ENCODE measurements at regions not wholly inside any gene's neighbourhood (a gene's known extent, or its start where the extent isn't known, plus 50 kb on each side); places are given as distances from the start of the nearest gene placed in this dataset.

DNA sequence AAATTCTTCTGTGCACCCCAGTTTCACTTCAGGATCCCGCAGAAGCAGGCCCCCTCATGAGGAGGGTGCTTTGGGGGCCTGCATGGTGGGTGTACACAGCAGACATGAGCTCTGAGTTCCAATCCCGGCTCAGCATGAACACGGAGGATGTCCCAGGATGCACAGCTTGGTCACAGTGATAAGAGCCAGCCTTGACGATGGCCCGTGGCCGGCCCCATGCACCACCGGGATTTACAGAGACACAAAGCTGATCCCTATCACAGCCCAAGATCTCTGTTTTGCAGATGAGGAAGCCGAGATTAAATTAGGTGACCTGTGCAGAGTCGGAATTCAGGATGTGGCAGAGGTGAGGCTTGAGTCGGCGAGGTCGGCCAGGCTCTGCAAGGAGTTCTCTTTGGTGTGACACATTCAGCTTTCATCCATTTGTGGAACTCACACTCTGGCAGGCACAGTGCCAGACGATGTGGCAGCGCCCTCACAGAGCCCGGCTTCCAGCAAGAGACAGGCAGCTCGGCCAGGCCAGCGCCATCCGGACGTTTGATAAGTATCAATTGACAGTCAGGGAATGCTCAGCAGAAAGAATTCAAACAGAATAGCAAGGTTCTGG, 456.3 kb upstream of the MYT1L start:
- H3K4me1 Mint-ChIP-seq: peaks cover 12% of the 10 kb centered on the region
- H3K36me3 Mint-ChIP-seq (ENCODE audit: low read depth): no peaks in the 10 kb centered on the region
- H3K27me3 Mint-ChIP-seq (ENCODE audit: low read depth): no peaks in the 10 kb centered on the region
- no peak for DNase-seq (ENCODE audit: low read depth, low spot score)
- TF ChIP-seq, protein P1, sequence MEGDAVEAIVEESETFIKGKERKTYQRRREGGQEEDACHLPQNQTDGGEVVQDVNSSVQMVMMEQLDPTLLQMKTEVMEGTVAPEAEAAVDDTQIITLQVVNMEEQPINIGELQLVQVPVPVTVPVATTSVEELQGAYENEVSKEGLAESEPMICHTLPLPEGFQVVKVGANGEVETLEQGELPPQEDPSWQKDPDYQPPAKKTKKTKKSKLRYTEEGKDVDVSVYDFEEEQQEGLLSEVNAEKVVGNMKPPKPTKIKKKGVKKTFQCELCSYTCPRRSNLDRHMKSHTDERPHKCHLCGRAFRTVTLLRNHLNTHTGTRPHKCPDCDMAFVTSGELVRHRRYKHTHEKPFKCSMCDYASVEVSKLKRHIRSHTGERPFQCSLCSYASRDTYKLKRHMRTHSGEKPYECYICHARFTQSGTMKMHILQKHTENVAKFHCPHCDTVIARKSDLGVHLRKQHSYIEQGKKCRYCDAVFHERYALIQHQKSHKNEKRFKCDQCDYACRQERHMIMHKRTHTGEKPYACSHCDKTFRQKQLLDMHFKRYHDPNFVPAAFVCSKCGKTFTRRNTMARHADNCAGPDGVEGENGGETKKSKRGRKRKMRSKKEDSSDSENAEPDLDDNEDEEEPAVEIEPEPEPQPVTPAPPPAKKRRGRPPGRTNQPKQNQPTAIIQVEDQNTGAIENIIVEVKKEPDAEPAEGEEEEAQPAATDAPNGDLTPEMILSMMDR (conservative IDR thresholded peaks at IDR 0.05): no peak
- H3K4me3 Mint-ChIP-seq: no peak overlapping the region
- no peak overlapping the region for H3K27ac Mint-ChIP-seq (ENCODE audit: unreplicated experiment)
- H3K9me3 Mint-ChIP-seq: no peaks in the 10 kb centered on the region

DNA sequence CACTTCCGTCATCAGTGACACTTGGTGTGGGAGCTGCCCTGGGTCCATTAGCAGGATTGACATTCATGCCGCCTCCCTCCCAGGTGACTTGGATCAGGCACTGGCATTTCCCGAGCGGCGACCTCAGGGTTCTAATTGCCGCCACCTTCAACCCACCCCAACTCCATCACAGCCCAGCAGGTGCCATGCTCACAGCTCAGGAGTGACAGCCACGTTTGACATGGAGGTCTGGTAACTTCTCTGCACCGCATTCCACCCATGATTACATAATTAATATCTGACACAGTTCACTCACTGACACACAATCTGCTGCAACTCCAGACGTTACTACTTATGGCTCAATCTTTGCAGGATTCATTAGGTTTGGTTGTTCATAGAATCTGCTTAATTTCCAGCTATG, 450.9 kb upstream of the MYT1L start:
- Mint-ChIP-seq H3K4me1 (no peaks in the 10 kb centered on the region), H3K27ac (ENCODE audit: unreplicated experiment) (no peak overlapping the region)

DNA sequence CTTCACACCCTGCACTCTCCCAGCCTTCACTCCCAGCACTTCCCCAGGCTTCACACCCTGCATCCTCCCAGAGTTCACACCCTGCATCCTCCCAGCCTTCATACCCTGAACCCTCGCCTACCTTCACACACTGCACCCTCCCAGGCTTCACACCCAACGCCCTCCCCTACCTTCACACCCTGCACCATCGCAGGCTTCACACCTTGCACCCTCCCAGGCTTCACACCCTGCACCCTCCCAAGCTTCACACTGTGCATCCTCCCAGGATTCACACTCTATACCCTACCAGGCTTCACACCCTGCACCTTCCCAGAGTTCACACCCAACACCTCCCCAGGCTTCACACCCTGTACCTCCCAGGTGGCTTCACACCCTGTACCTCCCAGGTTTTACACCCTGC, 448.7 kb upstream of the MYT1L start:
- DNase-seq (ENCODE audit: low read depth, low spot score): no peak
- no peaks in the 10 kb centered on the region for H3K27me3 Mint-ChIP-seq (ENCODE audit: low read depth)
- TF ChIP-seq, protein P1 (conservative IDR thresholded peaks at IDR 0.05): no peak
- no peaks in the 10 kb centered on the region for H3K36me3 Mint-ChIP-seq (ENCODE audit: low read depth)
- no peak overlapping the region for H3K27ac Mint-ChIP-seq (ENCODE audit: unreplicated experiment)
- peaks cover 5% of the 10 kb centered on the region for H3K9me3 Mint-ChIP-seq
- H3K4me1 Mint-ChIP-seq: no peaks in the 10 kb centered on the region
- no peak overlapping the region for H3K4me3 Mint-ChIP-seq

More for the DNA sequence above, 450.9 kb upstream of the MYT1L start:
- no peak overlapping the region for H3K4me3 Mint-ChIP-seq
- H3K27me3 Mint-ChIP-seq (ENCODE audit: low read depth): no peaks in the 10 kb centered on the region
- no peaks in the 10 kb centered on the region for H3K36me3 Mint-ChIP-seq (ENCODE audit: low read depth)
- peaks cover 3% of the 10 kb centered on the region for H3K9me3 Mint-ChIP-seq
- DNase-seq (ENCODE audit: low read depth, low spot score): no peak
- TF ChIP-seq, protein P1 (conservative IDR thresholded peaks at IDR 0.05): no peak

DNA sequence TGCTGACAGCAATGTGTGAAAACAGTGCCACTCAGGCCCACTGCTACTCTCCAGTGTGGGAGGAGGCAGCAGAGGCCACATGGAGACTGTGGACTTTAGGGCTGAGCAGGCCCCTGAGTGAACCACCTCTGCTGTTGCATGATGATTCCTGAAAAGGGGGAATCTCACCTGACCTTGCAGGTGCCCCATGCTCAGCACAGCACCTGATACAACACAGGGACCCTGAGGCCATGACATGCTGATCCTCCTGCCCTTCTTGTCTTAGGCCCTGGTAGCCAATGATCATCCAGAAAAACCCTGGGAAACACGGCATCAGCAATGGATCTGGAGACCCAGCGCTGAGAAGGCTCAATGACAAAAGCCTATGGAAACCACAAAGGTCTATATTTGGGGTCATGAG, 446.8 kb upstream of the MYT1L start:
- H3K27me3 Mint-ChIP-seq (ENCODE audit: low read depth): no peaks in the 10 kb centered on the region
- DNase-seq (ENCODE audit: low read depth, low spot score): no peak
- TF ChIP-seq, protein P1 (conservative IDR thresholded peaks at IDR 0.05): no peak
- H3K9me3 Mint-ChIP-seq: peaks cover 5% of the 10 kb centered on the region
- H3K4me1 Mint-ChIP-seq: no peaks in the 10 kb centered on the region
- H3K27ac Mint-ChIP-seq (ENCODE audit: unreplicated experiment): no peak overlapping the region
- no peak overlapping the region for H3K4me3 Mint-ChIP-seq
- no peaks in the 10 kb centered on the region for H3K36me3 Mint-ChIP-seq (ENCODE audit: low read depth)

DNA sequence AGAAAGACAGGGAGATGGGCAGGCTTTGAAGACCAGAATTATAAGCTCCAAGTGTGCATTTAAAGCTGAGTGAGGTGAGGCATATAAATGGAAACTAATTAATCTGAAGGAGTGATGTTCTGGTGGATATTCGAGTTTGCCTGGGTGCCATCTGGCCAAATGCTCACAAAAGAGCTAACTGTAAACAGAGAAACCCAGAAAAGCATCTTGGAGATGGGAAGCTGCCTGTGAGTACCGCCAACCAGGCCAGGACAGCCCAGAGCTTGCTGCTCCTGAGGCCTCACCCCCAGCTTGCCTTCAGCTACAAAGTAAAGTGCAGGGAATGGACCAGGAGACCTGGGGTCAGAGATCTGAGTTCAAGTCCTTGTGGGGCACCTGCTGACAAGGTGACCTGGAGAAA, 446.1 kb upstream of the MYT1L start:
- no peaks in the 10 kb centered on the region for H3K36me3 Mint-ChIP-seq (ENCODE audit: low read depth)
- DNase-seq (ENCODE audit: low read depth, low spot score): no peak
- H3K4me1 Mint-ChIP-seq: no peaks in the 10 kb centered on the region
- H3K27me3 Mint-ChIP-seq (ENCODE audit: low read depth): no peaks in the 10 kb centered on the region
- peaks cover 5% of the 10 kb centered on the region for H3K9me3 Mint-ChIP-seq
- no peak overlapping the region for H3K4me3 Mint-ChIP-seq
- TF ChIP-seq, protein P1 (conservative IDR thresholded peaks at IDR 0.05): no peak
- no peak overlapping the region for H3K27ac Mint-ChIP-seq (ENCODE audit: unreplicated experiment)
